ENCODE measurements at regions not wholly inside any gene's neighbourhood (a gene's known extent, or its start where the extent isn't known, plus 50 kb on each side); places are given as distances from the start of the nearest gene placed in this dataset.

GRCh38 chr21:27480841-27481261 lies 514.0 kb upstream of the ADAMTS5 start:
- TF ChIP-seq, protein P1, sequence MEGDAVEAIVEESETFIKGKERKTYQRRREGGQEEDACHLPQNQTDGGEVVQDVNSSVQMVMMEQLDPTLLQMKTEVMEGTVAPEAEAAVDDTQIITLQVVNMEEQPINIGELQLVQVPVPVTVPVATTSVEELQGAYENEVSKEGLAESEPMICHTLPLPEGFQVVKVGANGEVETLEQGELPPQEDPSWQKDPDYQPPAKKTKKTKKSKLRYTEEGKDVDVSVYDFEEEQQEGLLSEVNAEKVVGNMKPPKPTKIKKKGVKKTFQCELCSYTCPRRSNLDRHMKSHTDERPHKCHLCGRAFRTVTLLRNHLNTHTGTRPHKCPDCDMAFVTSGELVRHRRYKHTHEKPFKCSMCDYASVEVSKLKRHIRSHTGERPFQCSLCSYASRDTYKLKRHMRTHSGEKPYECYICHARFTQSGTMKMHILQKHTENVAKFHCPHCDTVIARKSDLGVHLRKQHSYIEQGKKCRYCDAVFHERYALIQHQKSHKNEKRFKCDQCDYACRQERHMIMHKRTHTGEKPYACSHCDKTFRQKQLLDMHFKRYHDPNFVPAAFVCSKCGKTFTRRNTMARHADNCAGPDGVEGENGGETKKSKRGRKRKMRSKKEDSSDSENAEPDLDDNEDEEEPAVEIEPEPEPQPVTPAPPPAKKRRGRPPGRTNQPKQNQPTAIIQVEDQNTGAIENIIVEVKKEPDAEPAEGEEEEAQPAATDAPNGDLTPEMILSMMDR (IDR thresholded peaks at IDR 0.05; ENCODE audit: low read depth, low read length, poor library complexity, severe bottlenecking) = no peak
- no peak for TF ChIP-seq EZH2phosphoT487 (IDR thresholded peaks at IDR 0.05; ENCODE audit: borderline replicate concordance, low read length)
